ENCODE measurements at regions not wholly inside any gene's neighbourhood (a gene's known extent, or its start where the extent isn't known, plus 50 kb on each side); places are given as distances from the start of the nearest gene placed in this dataset.

- Histone ChIP-seq H3K36me3 (replicated peaks in 1 of 2; ENCODE audit: control insufficient read depth in 2 of 2, insufficient read depth in 2 of 2, low read length in 2 of 2) (no peaks in the 10 kb centered on the region), H4K91ac (ENCODE audit: low read depth, low read length, poor library complexity) (no peak overlapping the region), H3K4me2 (ENCODE audit: insufficient read depth, low read length, poor library complexity, severe bottlenecking) (no peak overlapping the region), H3K27ac (replicated peaks; ENCODE audit: low read length) (no peak overlapping the region), H2BK12ac (ENCODE audit: low read length) (no peak overlapping the region), H3K27me3 (ENCODE audit: control insufficient read depth in 3 of 3, insufficient read depth in 3 of 3, low read depth in 1 of 3, low read length in 3 of 3) (peaks cover 0 to 8% (median 0%) of the 10 kb centered on the region in 3 experiments), H3K23ac (ENCODE audit: low read depth, low read length, poor library complexity) (no peak overlapping the region), H3K14ac (ENCODE audit: low read length) (no peak overlapping the region), H3K9ac (ENCODE audit: low read depth, low read length, poor library complexity) (no peak overlapping the region), H3K79me1 (ENCODE audit: low read depth, low read length) (no peaks in the 10 kb centered on the region), H2BK5ac (ENCODE audit: low read length) (no peak overlapping the region), H3K4me1 (ENCODE audit: control insufficient read depth in 2 of 2, insufficient read depth in 1 of 2, low read depth in 1 of 2, low read length in 2 of 2) (peaks cover 21 to 33% of the 10 kb centered on the region in 2 donors), H2BK15ac (ENCODE audit: low read length) (no peak overlapping the region), H4K8ac (ENCODE audit: low read depth, low read length) (no peak overlapping the region), H2AK5ac (ENCODE audit: low read depth, low read length) (no peak overlapping the region), H3K4ac (ENCODE audit: low read length) (no peak overlapping the region), H3K9me3 (replicated peaks in 1 of 2; ENCODE audit: control insufficient read depth in 2 of 2, insufficient read depth in 1 of 2, low read depth in 1 of 2, low read length in 2 of 2) (peaks cover 0 to 4% of the 10 kb centered on the region in 2 donors), H3K4me3 (ENCODE audit: low read length in 2 of 2) (no peak overlapping the region), H2BK120ac (ENCODE audit: low read depth, low read length) (no peak overlapping the region), H3K18ac (ENCODE audit: low read length) (no peak overlapping the region), H2AFZ (ENCODE audit: low read length) (no peak overlapping the region)
- WGBS, 2 donors (ENCODE audit: extremely low coverage in 2 of 2, insufficient read length in 2 of 2, insufficient replicate concordance in 1 of 2): no CpG with 5 or more reads among the region's 1 CpG
- no peak for DNase-seq (ENCODE audit: low spot score)
Observed at GRCh38 chr6:40718401-40718800, 131.2 kb upstream of the LRFN2 start.

- Histone ChIP-seq H3K4me3 (ENCODE audit: low read length in 2 of 2) (no peak overlapping the region), H2BK120ac (ENCODE audit: low read depth, low read length) (no peak overlapping the region), H3K23ac (ENCODE audit: low read depth, low read length, poor library complexity) (no peak overlapping the region), H3K4ac (ENCODE audit: low read length) (no peak overlapping the region), H3K9ac (ENCODE audit: low read depth, low read length, poor library complexity) (no peak overlapping the region), H2AK5ac (ENCODE audit: low read depth, low read length) (no peak overlapping the region), H2BK15ac (ENCODE audit: low read length) (no peak overlapping the region), H3K27me3 (ENCODE audit: control insufficient read depth in 3 of 3, insufficient read depth in 3 of 3, low read depth in 1 of 3, low read length in 3 of 3) (peaks cover 0 to 4% (median 0%) of the 10 kb centered on the region in 3 experiments), H4K91ac (ENCODE audit: low read depth, low read length, poor library complexity) (no peak overlapping the region), H3K4me2 (ENCODE audit: insufficient read depth, low read length, poor library complexity, severe bottlenecking) (no peak overlapping the region), H3K18ac (ENCODE audit: low read length) (no peak overlapping the region), H3K36me3 (replicated peaks in 1 of 2; ENCODE audit: control insufficient read depth in 2 of 2, insufficient read depth in 2 of 2, low read length in 2 of 2) (no peaks in the 10 kb centered on the region), H3K9me3 (replicated peaks in 1 of 2; ENCODE audit: control insufficient read depth in 2 of 2, insufficient read depth in 1 of 2, low read depth in 1 of 2, low read length in 2 of 2) (peaks cover 0 to 4% of the 10 kb centered on the region in 2 donors), H3K27ac (replicated peaks; ENCODE audit: low read length) (no peak overlapping the region), H4K8ac (ENCODE audit: low read depth, low read length) (no peak overlapping the region), H3K4me1 (ENCODE audit: control insufficient read depth in 2 of 2, insufficient read depth in 1 of 2, low read depth in 1 of 2, low read length in 2 of 2) (peaks cover 21 to 33% of the 10 kb centered on the region in 2 donors), H2BK5ac (ENCODE audit: low read length) (no peak overlapping the region), H3K14ac (ENCODE audit: low read length) (no peak overlapping the region), H3K79me1 (ENCODE audit: low read depth, low read length) (no peaks in the 10 kb centered on the region), H2AFZ (ENCODE audit: low read length) (no peak overlapping the region), H2BK12ac (ENCODE audit: low read length) (no peak overlapping the region)
- DNase-seq (ENCODE audit: low spot score): no peak
- WGBS, 2 donors (ENCODE audit: extremely low coverage in 2 of 2, insufficient read length in 2 of 2, insufficient replicate concordance in 1 of 2): no CpG with 5 or more reads among the region's 3 CpGs
Observed at GRCh38 chr6:40717411-40718057, 130.4 kb upstream of the LRFN2 start.

- Histone ChIP-seq H3K36me3 (replicated peaks in 1 of 2; ENCODE audit: control insufficient read depth in 2 of 2, insufficient read depth in 2 of 2, low read length in 2 of 2) (no peaks in the 10 kb centered on the region), H3K23ac (ENCODE audit: low read depth, low read length, poor library complexity) (no peak overlapping the region), H3K4me2 (ENCODE audit: insufficient read depth, low read length, poor library complexity, severe bottlenecking) (no peak overlapping the region), H3K4me1 (ENCODE audit: control insufficient read depth in 2 of 2, insufficient read depth in 1 of 2, low read depth in 1 of 2, low read length in 2 of 2) (peaks cover 9 to 19% of the 10 kb centered on the region in 2 donors), H3K18ac (ENCODE audit: low read length) (no peak overlapping the region), H2BK5ac (ENCODE audit: low read length) (no peak overlapping the region), H3K4ac (ENCODE audit: low read length) (no peak overlapping the region), H2BK15ac (ENCODE audit: low read length) (no peak overlapping the region), H4K91ac (ENCODE audit: low read depth, low read length, poor library complexity) (no peak overlapping the region), H4K8ac (ENCODE audit: low read depth, low read length) (no peak overlapping the region), H3K9me3 (replicated peaks in 1 of 2; ENCODE audit: control insufficient read depth in 2 of 2, insufficient read depth in 1 of 2, low read depth in 1 of 2, low read length in 2 of 2) (peaks cover 0 to 4% of the 10 kb centered on the region in 2 donors), H3K79me1 (ENCODE audit: low read depth, low read length) (no peaks in the 10 kb centered on the region), H3K27ac (replicated peaks; ENCODE audit: low read length) (no peak overlapping the region), H3K4me3 (ENCODE audit: low read length in 2 of 2) (no peak overlapping the region), H3K27me3 (ENCODE audit: control insufficient read depth in 3 of 3, insufficient read depth in 3 of 3, low read depth in 1 of 3, low read length in 3 of 3) (no peaks in the 10 kb centered on the region), H2BK12ac (ENCODE audit: low read length) (no peak overlapping the region), H3K14ac (ENCODE audit: low read length) (no peak overlapping the region), H2AK5ac (ENCODE audit: low read depth, low read length) (no peak overlapping the region), H2BK120ac (ENCODE audit: low read depth, low read length) (no peak overlapping the region), H3K9ac (ENCODE audit: low read depth, low read length, poor library complexity) (no peak overlapping the region), H2AFZ (ENCODE audit: low read length) (no peak overlapping the region)
- DNase-seq (ENCODE audit: low spot score): no peak
- WGBS, 2 donors (ENCODE audit: extremely low coverage in 2 of 2, insufficient read length in 2 of 2, insufficient replicate concordance in 1 of 2): no CpG with 5 or more reads among the region's 12 CpGs
Observed at GRCh38 chr6:40715570-40716403, 128.6 kb upstream of the LRFN2 start.
